ENCODE measurements at regions not wholly inside any gene's neighbourhood (a gene's known extent, or its start where the extent isn't known, plus 50 kb on each side); places are given as distances from the start of the nearest gene placed in this dataset.
A peak's percentile ranks its signal among the peaks of the same experiment; 100 is the strongest.

DNA sequence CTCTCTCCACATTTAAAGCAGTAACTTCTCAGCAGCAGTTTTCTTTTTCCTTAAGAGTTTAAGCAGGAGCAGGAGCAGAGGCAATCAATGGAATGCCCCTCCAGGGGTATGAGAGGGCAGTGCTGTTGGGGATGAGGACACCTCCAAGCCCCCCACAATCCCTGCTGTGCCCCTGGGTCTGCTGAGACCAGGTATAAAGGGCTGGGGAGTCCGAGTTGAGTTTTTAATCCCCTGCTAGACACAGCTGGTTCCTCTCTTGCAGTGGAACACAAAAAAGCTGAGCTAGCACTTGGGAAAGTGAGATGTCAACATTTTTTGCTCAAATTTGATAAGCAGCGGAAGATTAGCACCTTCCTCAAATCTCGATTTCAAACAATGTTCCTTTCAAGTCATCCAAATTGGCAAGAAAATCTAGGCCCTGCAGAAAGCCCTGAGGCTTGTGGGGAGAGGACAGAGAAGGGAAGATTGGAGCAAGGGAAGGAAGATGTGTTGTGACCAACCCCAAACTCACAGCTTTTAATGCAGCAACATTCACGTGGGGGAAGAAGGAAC, 581.9 kb downstream of the SOX6 start:
- intact Hi-C loops (cut with micrococcal nuclease) (loop anchor here (5.0 kb wide), 1 partner anchor 838 kb away; no protein-coding TSS in a partner anchor), in situ Hi-C loops (cut with MboI) (no loop called here)
- Histone ChIP-seq H3K27me3 (ENCODE audit: control insufficient read depth in 2 of 2, insufficient read depth in 2 of 2, low read length in 2 of 2) (peaks cover 0 to 13% of the 10 kb centered on the region in 2 experiments; a peak in 1 of 5 replicates), H3K27ac (ENCODE audit: extremely low read depth, low read depth, low read length) (no peak overlapping the region), H3K36me3 (ENCODE audit: control insufficient read depth, insufficient read depth, low read length) (no peaks in the 10 kb centered on the region), H3K9ac (ENCODE audit: insufficient read depth in 1 of 2, low read depth in 2 of 2, low read length in 2 of 2) (no peak overlapping the region), H3K4me3 (no peak overlapping the region), H3K9me1 (ENCODE audit: control insufficient read depth, insufficient read depth, low read length) (no peaks in the 10 kb centered on the region), H3K79me2 (ENCODE audit: control insufficient read depth, insufficient read depth, low read length) (no peaks in the 10 kb centered on the region), H3K4me1 (replicated peaks in 1 of 2; ENCODE audit: control insufficient read depth in 2 of 2, insufficient read depth in 2 of 2, low read length in 2 of 2) (no peaks in the 10 kb centered on the region), H3K4me2 (ENCODE audit: insufficient read depth, low read length) (no peak overlapping the region), H2AFZ (ENCODE audit: low read depth, low read length) (no peak overlapping the region), H3K9me3 (replicated peaks; ENCODE audit: control insufficient read depth, insufficient read depth, low read depth, low read length) (no peaks in the 10 kb centered on the region), H4K20me1 (replicated peaks; ENCODE audit: control insufficient read depth, insufficient read depth, low read length) (no peaks in the 10 kb centered on the region)
- ChIA-PET POLR2A (interaction anchor here (0.6 to 0.7 kb wide), 2 partner anchors 55 to 325 kb away, joined by 3 read pairs; no protein-coding TSS in a partner anchor), CTCF (ENCODE audit: low intra/inter-chr PET ratio) (no interaction called here)
- TF ChIP-seq RBM15 (IDR thresholded peaks at IDR 0.05; ENCODE audit: insufficient read depth, low read length) (no peak), NR3C1 (CRISPR knock-in tag; IDR thresholded peaks at IDR 0.05) (no peak), PML (IDR thresholded peaks at IDR 0.05; ENCODE audit: low read length) (no peak), MAFG (tag; conservative IDR thresholded peaks at IDR 0.05) (peak; percentile 25; the same call in 1 of the 2 replicates), ZNF316 (IDR thresholded peaks at IDR 0.05) (peak; percentile 61), ZNF717 (CRISPR knock-in tag; IDR thresholded peaks at IDR 0.05) (no peak), C11orf30 (IDR thresholded peaks at IDR 0.05; ENCODE audit: low read depth) (peak; percentile 28; the same call in 1 of the 2 replicates)
- WGBS (ENCODE audit: insufficient coverage, low coverage, missing lambda C conversion rate) = 0% methylated on average over 4 of the region's 4 CpGs
- BruUV-seq (replicated peaks) = no TSS peak
- FAIRE-seq (no peak), DNase-seq (ENCODE audit: extremely low read depth in 1 of 4, low spot score in 3 of 4) (no peak), ATAC-seq (no peak)

DNA sequence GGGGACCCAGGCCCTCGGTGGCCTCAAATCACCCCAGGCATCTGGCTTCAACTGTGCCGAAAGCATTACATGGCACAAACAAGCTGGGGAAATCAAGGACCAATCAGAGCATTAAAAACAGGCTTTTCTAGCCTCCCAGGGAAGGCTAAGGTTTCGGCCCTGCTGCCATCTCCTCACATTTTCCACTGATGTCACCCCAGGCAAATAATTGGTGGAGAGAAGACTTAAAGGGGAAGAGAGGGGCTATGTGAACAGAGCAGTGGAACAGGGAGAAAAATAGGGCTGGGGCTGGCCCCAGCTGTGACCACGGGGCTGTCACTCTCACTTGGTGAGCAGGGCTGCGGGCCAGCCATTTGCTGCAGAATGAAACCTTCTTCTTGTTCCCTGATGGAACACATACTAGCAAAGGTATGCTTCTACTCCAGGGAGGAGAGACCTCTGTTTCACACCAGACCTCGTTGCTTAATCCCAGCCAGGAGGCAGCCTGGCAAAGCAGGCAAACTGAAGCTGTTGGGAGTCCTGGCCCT, 581.3 kb downstream of the SOX6 start:
- Histone ChIP-seq H2AFZ (ENCODE audit: low read depth, low read length) (no peak overlapping the region), H4K20me1 (replicated peaks; ENCODE audit: control insufficient read depth, insufficient read depth, low read length) (no peaks in the 10 kb centered on the region), H3K27ac (ENCODE audit: extremely low read depth, low read depth, low read length) (no peak overlapping the region), H3K9ac (ENCODE audit: insufficient read depth in 1 of 2, low read depth in 2 of 2, low read length in 2 of 2) (no peak overlapping the region), H3K9me3 (replicated peaks; ENCODE audit: control insufficient read depth, insufficient read depth, low read depth, low read length) (no peaks in the 10 kb centered on the region), H3K36me3 (ENCODE audit: control insufficient read depth, insufficient read depth, low read length) (no peaks in the 10 kb centered on the region), H3K4me1 (replicated peaks in 1 of 2; ENCODE audit: control insufficient read depth in 2 of 2, insufficient read depth in 2 of 2, low read length in 2 of 2) (no peaks in the 10 kb centered on the region), H3K4me3 (no peak overlapping the region), H3K4me2 (ENCODE audit: insufficient read depth, low read length) (no peak overlapping the region), H3K27me3 (ENCODE audit: control insufficient read depth in 2 of 2, insufficient read depth in 2 of 2, low read length in 2 of 2) (peaks cover 0 to 13% of the 10 kb centered on the region in 2 experiments; a peak in 1 of 5 replicates), H3K9me1 (ENCODE audit: control insufficient read depth, insufficient read depth, low read length) (no peaks in the 10 kb centered on the region), H3K79me2 (ENCODE audit: control insufficient read depth, insufficient read depth, low read length) (no peaks in the 10 kb centered on the region)
- no peak for DNase-seq (ENCODE audit: extremely low read depth in 1 of 4, low spot score in 3 of 4)
- BruUV-seq (replicated peaks) = no TSS peak
- intact Hi-C loops (cut with micrococcal nuclease) = no loop called here
- no peak for FAIRE-seq
- in situ Hi-C loops (cut with MboI) = no loop called here
- no peak for ATAC-seq
- WGBS (ENCODE audit: insufficient coverage, low coverage, missing lambda C conversion rate) = 0% methylated on average over 6 of the region's 6 CpGs
- POLR2A ChIA-PET = interaction anchor here (0.6 kb wide), 2 partner anchors 55 to 148 kb away, joined by 3 read pairs; no protein-coding TSS in a partner anchor
- CTCF ChIA-PET (ENCODE audit: low intra/inter-chr PET ratio) = no interaction called here
- TF ChIP-seq, protein P1, sequence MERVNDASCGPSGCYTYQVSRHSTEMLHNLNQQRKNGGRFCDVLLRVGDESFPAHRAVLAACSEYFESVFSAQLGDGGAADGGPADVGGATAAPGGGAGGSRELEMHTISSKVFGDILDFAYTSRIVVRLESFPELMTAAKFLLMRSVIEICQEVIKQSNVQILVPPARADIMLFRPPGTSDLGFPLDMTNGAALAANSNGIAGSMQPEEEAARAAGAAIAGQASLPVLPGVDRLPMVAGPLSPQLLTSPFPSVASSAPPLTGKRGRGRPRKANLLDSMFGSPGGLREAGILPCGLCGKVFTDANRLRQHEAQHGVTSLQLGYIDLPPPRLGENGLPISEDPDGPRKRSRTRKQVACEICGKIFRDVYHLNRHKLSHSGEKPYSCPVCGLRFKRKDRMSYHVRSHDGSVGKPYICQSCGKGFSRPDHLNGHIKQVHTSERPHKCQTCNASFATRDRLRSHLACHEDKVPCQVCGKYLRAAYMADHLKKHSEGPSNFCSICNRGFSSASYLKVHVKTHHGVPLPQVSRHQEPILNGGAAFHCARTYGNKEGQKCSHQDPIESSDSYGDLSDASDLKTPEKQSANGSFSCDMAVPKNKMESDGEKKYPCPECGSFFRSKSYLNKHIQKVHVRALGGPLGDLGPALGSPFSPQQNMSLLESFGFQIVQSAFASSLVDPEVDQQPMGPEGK (CRISPR knock-in tag; IDR thresholded peaks at IDR 0.05; ENCODE audit: borderline replicate concordance) = no peak
- TF ChIP-seq ZNF197 (CRISPR knock-in tag; IDR thresholded peaks at IDR 0.05; ENCODE audit: low read depth) (no peak), SETDB1 (IDR thresholded peaks at IDR 0.05; ENCODE audit: low read length) (no peak), ZNF217 (CRISPR knock-in tag; IDR thresholded peaks at IDR 0.05) (no peak), HSF4 (CRISPR knock-in tag; IDR thresholded peaks at IDR 0.05; ENCODE audit: borderline replicate concordance) (no peak), ZNF77 (CRISPR knock-in tag; IDR thresholded peaks at IDR 0.05) (no peak)
- TF ChIP-seq, protein P2, sequence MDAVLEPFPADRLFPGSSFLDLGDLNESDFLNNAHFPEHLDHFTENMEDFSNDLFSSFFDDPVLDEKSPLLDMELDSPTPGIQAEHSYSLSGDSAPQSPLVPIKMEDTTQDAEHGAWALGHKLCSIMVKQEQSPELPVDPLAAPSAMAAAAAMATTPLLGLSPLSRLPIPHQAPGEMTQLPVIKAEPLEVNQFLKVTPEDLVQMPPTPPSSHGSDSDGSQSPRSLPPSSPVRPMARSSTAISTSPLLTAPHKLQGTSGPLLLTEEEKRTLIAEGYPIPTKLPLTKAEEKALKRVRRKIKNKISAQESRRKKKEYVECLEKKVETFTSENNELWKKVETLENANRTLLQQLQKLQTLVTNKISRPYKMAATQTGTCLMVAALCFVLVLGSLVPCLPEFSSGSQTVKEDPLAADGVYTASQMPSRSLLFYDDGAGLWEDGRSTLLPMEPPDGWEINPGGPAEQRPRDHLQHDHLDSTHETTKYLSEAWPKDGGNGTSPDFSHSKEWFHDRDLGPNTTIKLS (IDR thresholded peaks at IDR 0.05; ENCODE audit: borderline replicate concordance, low read depth) = no peak
